ENCODE measurements at regions not wholly inside any gene's neighbourhood (a gene's known extent, or its start where the extent isn't known, plus 50 kb on each side); places are given as distances from the start of the nearest gene placed in this dataset.

GRCh38 chr13:63944911-63945310 lies 2529.3 kb upstream of the PCDH20 start:
- TF ChIP-seq FOXA1 (IDR thresholded peaks at IDR 0.05) = no peak
- no peak for TF ChIP-seq CTCF (IDR thresholded peaks at IDR 0.05; ENCODE audit: low read depth, low read length, missing input control)
- no peak for TF ChIP-seq TAF1 (conservative IDR thresholded peaks at IDR 0.05)
- no peak for TF ChIP-seq ATF3 (IDR thresholded peaks at IDR 0.05)
- no peak for TF ChIP-seq YY1 (IDR thresholded peaks at IDR 0.05)

Measured in liver (tissue), 3 donors.